Panc1 (cell line): ENCODE measurements at regions not wholly inside any gene's neighbourhood (a gene's known extent, or its start where the extent isn't known, plus 50 kb on each side); places are given as distances from the start of the nearest gene placed in this dataset.

ENCODE experiments used
- SIN3A ChIP-seq: IDR thresholded peaks from 2 replicates; pipeline ENCODE4 v1.6.1; 2012; ENCODE audit warnings: low read depth, mild to moderate bottlenecking, low read length, moderate library complexity, borderline replicate concordance; ENCODE audit not compliant: insufficient read depth
- TF ChIP-seq, protein P1 (sequence below): fragments of 450-650 bp; IDR thresholded peaks from 2 replicates; pipeline ENCODE4 v1.5.1; 2017; ENCODE audit warnings: mild to moderate bottlenecking

DNA sequence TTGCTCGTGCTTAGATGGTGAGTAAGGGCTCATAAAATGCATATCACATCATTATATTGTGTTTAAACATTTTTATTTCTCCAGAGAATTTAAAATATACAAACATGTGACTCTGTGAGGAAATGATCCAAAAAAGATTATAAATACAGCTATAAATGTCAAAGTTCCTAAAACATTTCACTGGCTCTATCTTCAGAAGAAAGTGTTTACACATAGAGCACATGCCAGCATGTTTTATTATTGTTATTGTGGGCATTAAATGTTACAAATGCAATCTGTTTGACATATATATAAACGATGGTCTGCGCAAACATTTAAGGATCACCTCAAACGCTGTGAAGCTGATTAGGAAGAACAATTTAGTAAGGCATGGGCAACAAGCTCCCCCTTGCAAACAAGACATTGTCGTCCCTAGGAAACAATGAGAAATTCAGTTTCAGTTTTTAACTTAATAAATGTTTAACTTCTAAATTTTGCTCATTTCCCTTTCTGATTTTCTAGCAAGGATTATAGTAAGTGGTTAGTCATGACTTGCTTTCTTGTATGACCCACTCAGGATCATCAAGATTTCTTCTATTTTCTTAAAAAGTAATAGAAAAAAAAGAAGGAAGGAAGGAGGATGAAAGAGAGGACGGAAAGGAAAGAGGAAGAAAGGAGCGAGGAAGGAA, 207.5 kb downstream of the SATB1 start:
- TF ChIP-seq, protein P1, sequence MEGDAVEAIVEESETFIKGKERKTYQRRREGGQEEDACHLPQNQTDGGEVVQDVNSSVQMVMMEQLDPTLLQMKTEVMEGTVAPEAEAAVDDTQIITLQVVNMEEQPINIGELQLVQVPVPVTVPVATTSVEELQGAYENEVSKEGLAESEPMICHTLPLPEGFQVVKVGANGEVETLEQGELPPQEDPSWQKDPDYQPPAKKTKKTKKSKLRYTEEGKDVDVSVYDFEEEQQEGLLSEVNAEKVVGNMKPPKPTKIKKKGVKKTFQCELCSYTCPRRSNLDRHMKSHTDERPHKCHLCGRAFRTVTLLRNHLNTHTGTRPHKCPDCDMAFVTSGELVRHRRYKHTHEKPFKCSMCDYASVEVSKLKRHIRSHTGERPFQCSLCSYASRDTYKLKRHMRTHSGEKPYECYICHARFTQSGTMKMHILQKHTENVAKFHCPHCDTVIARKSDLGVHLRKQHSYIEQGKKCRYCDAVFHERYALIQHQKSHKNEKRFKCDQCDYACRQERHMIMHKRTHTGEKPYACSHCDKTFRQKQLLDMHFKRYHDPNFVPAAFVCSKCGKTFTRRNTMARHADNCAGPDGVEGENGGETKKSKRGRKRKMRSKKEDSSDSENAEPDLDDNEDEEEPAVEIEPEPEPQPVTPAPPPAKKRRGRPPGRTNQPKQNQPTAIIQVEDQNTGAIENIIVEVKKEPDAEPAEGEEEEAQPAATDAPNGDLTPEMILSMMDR, result no peak
- no peak for TF ChIP-seq SIN3A
